Neural cell (in vitro differentiated cells): ENCODE measurements at regions not wholly inside any gene's neighbourhood (a gene's known extent, or its start where the extent isn't known, plus 50 kb on each side); places are given as distances from the start of the nearest gene placed in this dataset.

Experiments used
- EP300 ChIP-seq: fragments of 450-650 bp; conservative IDR thresholded peaks from 2 replicates; pipeline ENCODE4 v1.6.1; 2014; ENCODE audit warnings: antibody characterized with exemption, mild to moderate bottlenecking, moderate library complexity; ENCODE audit not compliant: poor library complexity, severe bottlenecking
- EZH2 ChIP-seq: fragments of 200-600, 300-800 bp; shearing (Covaris generic), sonication (generic); IDR thresholded peaks from 2 replicates; pipeline ENCODE4 v1.6.1; 2014; ENCODE audit warnings: antibody characterized with exemption, low read length, borderline replicate concordance, mild to moderate bottlenecking; ENCODE audit not compliant: insufficient read depth, poor library complexity, severe bottlenecking
- MXI1 ChIP-seq: fragments of 450-650 bp; conservative IDR thresholded peaks from 2 replicates; pipeline ENCODE4 v1.6.1; 2014; ENCODE audit warnings: antibody characterized with exemption, mild to moderate bottlenecking; ENCODE audit not compliant: poor library complexity, severe bottlenecking
- POLR2AphosphoS5 ChIP-seq: IDR thresholded peaks from 2 replicates; pipeline ENCODE4 v1.6.1; 2012
- RAD21 ChIP-seq: fragments of 450-650 bp; conservative IDR thresholded peaks from 2 replicates; pipeline ENCODE4 v1.6.1; 2014; ENCODE audit warnings: antibody characterized with exemption, mild to moderate bottlenecking, moderate library complexity
- TAF1 ChIP-seq: IDR thresholded peaks from 2 replicates; pipeline ENCODE4 v1.6.1; 2012; ENCODE audit warnings: low read depth
- TF ChIP-seq, protein P1 (sequence below): IDR thresholded peaks from 2 replicates; pipeline ENCODE4 v1.6.1; 2012; ENCODE audit warnings: borderline replicate concordance
- TF ChIP-seq, protein P2 (sequence below): fragments of 450-650 bp; IDR thresholded peaks from 2 replicates; pipeline ENCODE4 v1.5.1; 2014; ENCODE audit warnings: antibody characterized with exemption, mild to moderate bottlenecking, moderate library complexity; ENCODE audit not compliant: poor library complexity, severe bottlenecking

DNA sequence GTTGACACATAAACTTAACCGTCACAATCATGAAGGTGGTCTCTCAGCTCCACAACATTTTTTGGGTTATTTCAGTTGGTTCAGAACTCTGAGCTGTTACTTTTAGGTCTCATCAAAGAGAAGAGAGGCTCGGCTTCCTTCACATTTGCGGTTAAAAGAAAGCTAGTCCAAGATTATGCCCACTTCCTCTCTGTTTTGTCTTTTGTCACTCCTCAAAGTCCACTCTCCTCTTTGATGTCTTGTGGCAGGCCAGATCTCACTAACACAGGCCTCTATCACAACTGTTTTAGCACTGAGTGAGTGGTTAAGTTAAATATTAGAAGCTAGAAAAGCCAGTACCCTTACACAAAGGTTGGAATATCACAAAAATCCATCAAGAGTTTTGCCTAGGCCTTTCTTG, 195.7 kb downstream of the FCRL5 start:
- TF ChIP-seq, protein P1, sequence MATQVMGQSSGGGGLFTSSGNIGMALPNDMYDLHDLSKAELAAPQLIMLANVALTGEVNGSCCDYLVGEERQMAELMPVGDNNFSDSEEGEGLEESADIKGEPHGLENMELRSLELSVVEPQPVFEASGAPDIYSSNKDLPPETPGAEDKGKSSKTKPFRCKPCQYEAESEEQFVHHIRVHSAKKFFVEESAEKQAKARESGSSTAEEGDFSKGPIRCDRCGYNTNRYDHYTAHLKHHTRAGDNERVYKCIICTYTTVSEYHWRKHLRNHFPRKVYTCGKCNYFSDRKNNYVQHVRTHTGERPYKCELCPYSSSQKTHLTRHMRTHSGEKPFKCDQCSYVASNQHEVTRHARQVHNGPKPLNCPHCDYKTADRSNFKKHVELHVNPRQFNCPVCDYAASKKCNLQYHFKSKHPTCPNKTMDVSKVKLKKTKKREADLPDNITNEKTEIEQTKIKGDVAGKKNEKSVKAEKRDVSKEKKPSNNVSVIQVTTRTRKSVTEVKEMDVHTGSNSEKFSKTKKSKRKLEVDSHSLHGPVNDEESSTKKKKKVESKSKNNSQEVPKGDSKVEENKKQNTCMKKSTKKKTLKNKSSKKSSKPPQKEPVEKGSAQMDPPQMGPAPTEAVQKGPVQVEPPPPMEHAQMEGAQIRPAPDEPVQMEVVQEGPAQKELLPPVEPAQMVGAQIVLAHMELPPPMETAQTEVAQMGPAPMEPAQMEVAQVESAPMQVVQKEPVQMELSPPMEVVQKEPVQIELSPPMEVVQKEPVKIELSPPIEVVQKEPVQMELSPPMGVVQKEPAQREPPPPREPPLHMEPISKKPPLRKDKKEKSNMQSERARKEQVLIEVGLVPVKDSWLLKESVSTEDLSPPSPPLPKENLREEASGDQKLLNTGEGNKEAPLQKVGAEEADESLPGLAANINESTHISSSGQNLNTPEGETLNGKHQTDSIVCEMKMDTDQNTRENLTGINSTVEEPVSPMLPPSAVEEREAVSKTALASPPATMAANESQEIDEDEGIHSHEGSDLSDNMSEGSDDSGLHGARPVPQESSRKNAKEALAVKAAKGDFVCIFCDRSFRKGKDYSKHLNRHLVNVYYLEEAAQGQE, result no peak
- TF ChIP-seq, protein P2, sequence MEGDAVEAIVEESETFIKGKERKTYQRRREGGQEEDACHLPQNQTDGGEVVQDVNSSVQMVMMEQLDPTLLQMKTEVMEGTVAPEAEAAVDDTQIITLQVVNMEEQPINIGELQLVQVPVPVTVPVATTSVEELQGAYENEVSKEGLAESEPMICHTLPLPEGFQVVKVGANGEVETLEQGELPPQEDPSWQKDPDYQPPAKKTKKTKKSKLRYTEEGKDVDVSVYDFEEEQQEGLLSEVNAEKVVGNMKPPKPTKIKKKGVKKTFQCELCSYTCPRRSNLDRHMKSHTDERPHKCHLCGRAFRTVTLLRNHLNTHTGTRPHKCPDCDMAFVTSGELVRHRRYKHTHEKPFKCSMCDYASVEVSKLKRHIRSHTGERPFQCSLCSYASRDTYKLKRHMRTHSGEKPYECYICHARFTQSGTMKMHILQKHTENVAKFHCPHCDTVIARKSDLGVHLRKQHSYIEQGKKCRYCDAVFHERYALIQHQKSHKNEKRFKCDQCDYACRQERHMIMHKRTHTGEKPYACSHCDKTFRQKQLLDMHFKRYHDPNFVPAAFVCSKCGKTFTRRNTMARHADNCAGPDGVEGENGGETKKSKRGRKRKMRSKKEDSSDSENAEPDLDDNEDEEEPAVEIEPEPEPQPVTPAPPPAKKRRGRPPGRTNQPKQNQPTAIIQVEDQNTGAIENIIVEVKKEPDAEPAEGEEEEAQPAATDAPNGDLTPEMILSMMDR, result no peak
- TF ChIP-seq EZH2 (no peak), POLR2AphosphoS5 (no peak), RAD21 (no peak), MXI1 (no peak), EP300 (no peak), TAF1 (no peak)
